CD14-positive monocyte (primary cell): ENCODE measurements at regions not wholly inside any gene's neighbourhood (a gene's known extent, or its start where the extent isn't known, plus 50 kb on each side); places are given as distances from the start of the nearest gene placed in this dataset.

Source experiments
- DNase-seq, 3 donors: peaks; one replicate each; pipeline ENCODE4 v3.0.0-alpha.2; 2011 to 2022
- H2AFZ ChIP-seq: 2 replicates; pipeline ENCODE4 v1.6.0; 2012; ENCODE audit warnings: mild to moderate bottlenecking, low read depth, low read length, inconsistent platforms; ENCODE audit not compliant: insufficient read depth, poor library complexity, severe bottlenecking
- H3K27ac ChIP-seq, 2 donors: 1 replicate in 1 of 2; 2 replicates in 1 of 2; pipeline ENCODE4 v1.5.1; 2012 to 2013; ENCODE audit warnings: low read length in 2 of 2, control low read depth in 1 of 2, inconsistent platforms in 1 of 2, low read depth in 1 of 2, mild to moderate bottlenecking in 1 of 2
- H3K27me3 ChIP-seq, 2 donors: one replicate each; pipeline versions ENCODE4 v1.6.0 to v1.6.1; 2011 to 2013; ENCODE audit warnings: low read length in 2 of 2; ENCODE audit not compliant: control insufficient read depth in 2 of 2, insufficient read depth in 2 of 2
- H3K36me3 ChIP-seq, 2 donors: replicated peaks in 1 of 2; 1 replicate in 1 of 2; 2 replicates in 1 of 2; pipeline versions ENCODE4 v1.5.1 to v1.6.1; 2012 to 2013; ENCODE audit warnings: low read length in 2 of 2, control low read depth in 1 of 2, inconsistent platforms in 1 of 2, mild to moderate bottlenecking in 1 of 2; ENCODE audit not compliant: insufficient read depth in 2 of 2, control insufficient read depth in 1 of 2
- H3K4me1 ChIP-seq, 2 donors: 1 replicate in 1 of 2; 2 replicates in 1 of 2; pipeline versions ENCODE4 v1.5.1 to v1.6.1; 2012 to 2013; ENCODE audit warnings: low read length in 2 of 2, control low read depth in 1 of 2, inconsistent platforms in 1 of 2, mild to moderate bottlenecking in 1 of 2, moderate library complexity in 1 of 2; ENCODE audit not compliant: insufficient read depth in 2 of 2, control insufficient read depth in 1 of 2
- H3K4me2 ChIP-seq: replicated peaks from 2 replicates; pipeline ENCODE3; 2012; ENCODE audit warnings: low read length, moderate library complexity, mild to moderate bottlenecking; ENCODE audit not compliant: poor library complexity, severe bottlenecking; ENCODE audit errors: extremely low read depth
- H3K4me3 ChIP-seq, 3 experiments: fragments of 200-600 bp in 1 of 3; sonication (generic) in 1 of 3; replicated peaks in 1 of 3; 1 replicate in 2 of 3; 2 replicates in 1 of 3; pipeline ENCODE4 v1.5.1; 2011 to 2013; ENCODE audit warnings: low read length in 3 of 3, mild to moderate bottlenecking in 3 of 3, control low read depth in 2 of 3, low read depth in 2 of 3, inconsistent platforms in 1 of 3, moderate library complexity in 1 of 3
- H3K79me2 ChIP-seq: 2 replicates; pipeline ENCODE4 v1.6.0; 2012; ENCODE audit warnings: mild to moderate bottlenecking, control low read depth, inconsistent platforms, low read length, moderate library complexity; ENCODE audit not compliant: insufficient read depth
- H3K9ac ChIP-seq: 2 replicates; pipeline ENCODE4 v1.6.0; 2017; ENCODE audit warnings: low read length, mild to moderate bottlenecking; ENCODE audit not compliant: insufficient read depth, poor library complexity, severe bottlenecking
- H3K9me3 ChIP-seq, 2 donors: replicated peaks in 1 of 2; 1 replicate in 1 of 2; 2 replicates in 1 of 2; pipeline versions ENCODE4 v1.5.1 to v1.6.1; 2012 to 2013; ENCODE audit warnings: low read length in 2 of 2, control low read depth in 1 of 2; ENCODE audit not compliant: control insufficient read depth in 1 of 2, insufficient read depth in 1 of 2
- H4K20me1 ChIP-seq: 2 replicates; pipeline ENCODE4 v1.6.0; 2012; ENCODE audit warnings: mild to moderate bottlenecking, low read length, control low read depth, moderate library complexity; ENCODE audit not compliant: insufficient read depth
- H3K27ac Mint-ChIP-seq, 7 donors: one replicate each; pipeline ENCODE4 v1.8.0; 2020; ENCODE audit warnings: mild to moderate bottlenecking in 7 of 7, mixed read lengths in 7 of 7, moderate library complexity in 6 of 7, inconsistent platforms in 2 of 7
- H3K27me3 Mint-ChIP-seq, 3 donors: one replicate each; pipeline ENCODE4 v1.8.0; 2021 to 2022; ENCODE audit warnings: low read depth in 3 of 3, mild to moderate bottlenecking in 3 of 3, mixed read lengths in 3 of 3, moderate library complexity in 3 of 3, inconsistent platforms in 1 of 3
- H3K36me3 Mint-ChIP-seq, 2 donors: one replicate each; pipeline ENCODE4 v1.8.0; 2020; ENCODE audit warnings: mixed read lengths in 2 of 2, inconsistent platforms in 1 of 2, mild to moderate bottlenecking in 1 of 2
- H3K4me1 Mint-ChIP-seq: one replicate; pipeline ENCODE4 v1.8.0; 2020; ENCODE audit warnings: mild to moderate bottlenecking, mixed read lengths
- H3K4me3 Mint-ChIP-seq, 2 donors: one replicate each; pipeline ENCODE4 v1.8.0; 2020; ENCODE audit warnings: mild to moderate bottlenecking in 2 of 2, mixed read lengths in 2 of 2, moderate library complexity in 1 of 2
- H3K9me3 Mint-ChIP-seq, 7 donors: one replicate each; pipeline ENCODE4 v1.8.0; 2020 to 2022; ENCODE audit warnings: mixed read lengths in 7 of 7, mild to moderate bottlenecking in 6 of 7, moderate library complexity in 6 of 7, inconsistent platforms in 2 of 7
- CTCF ChIP-seq: fragments of 200-600 bp; IDR thresholded peaks from one replicate; pipeline ENCODE4 v1.8.0; 2022; ENCODE audit warnings: antibody characterized with exemption, mild to moderate bottlenecking
- WGBS: methylation state at CpG from one replicate; pipeline ENCODE4 v1.1.5; 2013; ENCODE audit warnings: missing lambda C conversion rate; ENCODE audit not compliant: insufficient coverage; 5-methylcytosine and 5-hydroxymethylcytosine counted together
- intact Hi-C, 2 donors: fragments of 100-400 bp; cut with micrococcal nuclease; formaldehyde crosslinking; loops; one replicate each; pipeline versions ENCODE4 v1.15.0 to v1.15.1; 2023

- WGBS = 84% methylated on average over 4 of the region's 5 CpGs
- no peaks in the 10 kb centered on the region for H3K27me3 ChIP-seq
- Mint-ChIP-seq H3K27me3 (peaks cover 2 to 5% (median 5%) of the 10 kb centered on the region in 3 donors), H3K27ac (no peak overlapping the region), H3K36me3 (no peaks in the 10 kb centered on the region), H3K9me3 (no peaks in the 10 kb centered on the region), H3K4me3 (no peak overlapping the region), H3K4me1 (no peaks in the 10 kb centered on the region)
- intact Hi-C loops = no loop called here
- no peak overlapping the region for H3K4me3 ChIP-seq
- no peak overlapping the region for H3K9ac ChIP-seq
- TF ChIP-seq CTCF = no peak
- H2AFZ ChIP-seq = no peak overlapping the region
- H3K4me1 ChIP-seq = no peaks in the 10 kb centered on the region
- no peaks in the 10 kb centered on the region for H4K20me1 ChIP-seq
- H3K36me3 ChIP-seq = no peaks in the 10 kb centered on the region
- DNase-seq = no peak
- H3K27ac ChIP-seq = no peak overlapping the region
- no peaks in the 10 kb centered on the region for H3K9me3 ChIP-seq
- no peaks in the 10 kb centered on the region for H3K79me2 ChIP-seq
- no peak overlapping the region for H3K4me2 ChIP-seq
Measured at GRCh38 chr20:57985278-57985677, 243.2 kb downstream of the ANKRD60 start.

- Histone ChIP-seq H3K27me3 (no peaks in the 10 kb centered on the region), H3K4me2 (no peak overlapping the region), H4K20me1 (no peaks in the 10 kb centered on the region), H3K4me1 (no peaks in the 10 kb centered on the region), H3K79me2 (no peaks in the 10 kb centered on the region), H3K4me3 (no peak overlapping the region), H3K27ac (no peak overlapping the region), H2AFZ (no peak overlapping the region), H3K36me3 (no peaks in the 10 kb centered on the region), H3K9ac (no peak overlapping the region), H3K9me3 (no peaks in the 10 kb centered on the region)
- DNase-seq = no peak
- no peak for TF ChIP-seq CTCF
- 87% methylated on average over 9 of the region's 9 CpGs for WGBS
- intact Hi-C loops = no loop called here
- Mint-ChIP-seq H3K27ac (no peak overlapping the region), H3K4me3 (no peak overlapping the region), H3K4me1 (no peaks in the 10 kb centered on the region), H3K9me3 (no peaks in the 10 kb centered on the region), H3K27me3 (peaks cover 1 to 8% (median 2%) of the 10 kb centered on the region in 3 donors), H3K36me3 (no peaks in the 10 kb centered on the region)
Measured at GRCh38 chr20:57983082-57983481, 245.4 kb downstream of the ANKRD60 start.
